Stimulated activated naive CD4-positive, alpha-beta T cell (primary cell): ENCODE measurements at regions not wholly inside any gene's neighbourhood (a gene's known extent, or its start where the extent isn't known, plus 50 kb on each side); places are given as distances from the start of the nearest gene placed in this dataset.
"Not testable (repeated sequence)": the region's sequence is repeated elsewhere in the genome, so short reads cannot be mapped to it uniquely, and the experiment has no call there.

Experiments
- DNase-seq, 6 experiments: peaks; one replicate each; lab custom pipeline; 2025; lab: John Stamatoyannopoulos, UW

GRCh38 chr6:11961923-11962322 is 50.2 kb upstream of the HIVEP1 start:
- no peak for DNase-seq

GRCh38 chr6:11960909-11961779 is 51.0 kb upstream of the HIVEP1 start:
- no peak for DNase-seq

- DNase-seq = no peak
Measured at GRCh38 chr6:11956781-11957180, 55.3 kb upstream of the HIVEP1 start.

- no peak for DNase-seq
Measured at GRCh38 chr6:11953641-11954040, 58.5 kb upstream of the HIVEP1 start.

- DNase-seq = no peak
Measured at GRCh38 chr6:11952316-11952715, 59.8 kb upstream of the HIVEP1 start.

GRCh38 chr6:11951868-11952267 is 60.2 kb upstream of the HIVEP1 start:
- no peak for DNase-seq

GRCh38 chr6:11950109-11950508 is 62.0 kb upstream of the HIVEP1 start:
- no peak for DNase-seq

- DNase-seq = no peak
Measured at GRCh38 chr6:11947575-11947974, 64.5 kb upstream of the HIVEP1 start.

GRCh38 chr6:11947063-11947462 is 65.0 kb upstream of the HIVEP1 start:
- DNase-seq = peak in 1 of 6 experiments; percentile 11

GRCh38 chr6:11944111-11944510 is 68.0 kb upstream of the HIVEP1 start:
- DNase-seq = no peak

- DNase-seq = no peak
Measured at GRCh38 chr6:11943060-11943459, 69.1 kb upstream of the HIVEP1 start.

GRCh38 chr6:11942185-11942864 is 69.8 kb upstream of the HIVEP1 start:
- DNase-seq = no peak

GRCh38 chr6:11940532-11941166 is 71.5 kb upstream of the HIVEP1 start:
- DNase-seq = not testable (repeated sequence)

- DNase-seq = no peak
Measured at GRCh38 chr6:11938285-11938890, 73.7 kb upstream of the HIVEP1 start.

GRCh38 chr6:11934638-11935037 is 77.5 kb upstream of the HIVEP1 start:
- no peak for DNase-seq

- DNase-seq = not testable (repeated sequence)
Measured at GRCh38 chr6:11932892-11933291, 79.2 kb upstream of the HIVEP1 start.

GRCh38 chr6:11931296-11932035 is 80.6 kb upstream of the HIVEP1 start:
- no peak for DNase-seq

- not testable (repeated sequence) for DNase-seq
Measured at GRCh38 chr6:11930834-11931233, 81.3 kb upstream of the HIVEP1 start.

- DNase-seq = no peak
Measured at GRCh38 chr6:11930240-11930639, 81.9 kb upstream of the HIVEP1 start.

- DNase-seq = no peak
Measured at GRCh38 chr6:11929241-11929835, 82.8 kb upstream of the HIVEP1 start.
